Vagina (tissue), 2 donors: ENCODE measurements at regions not wholly inside any gene's neighbourhood (a gene's known extent, or its start where the extent isn't known, plus 50 kb on each side); places are given as distances from the start of the nearest gene placed in this dataset.

ENCODE experiments used
- POLR2A ChIP-seq, 2 donors: fragments of 450-650 bp; IDR thresholded peaks; one replicate each; pipeline ENCODE4 v1.6.1; 2017; ENCODE audit warnings: antibody characterized with exemption in 2 of 2, mild to moderate bottlenecking in 2 of 2, moderate library complexity in 2 of 2
- TF ChIP-seq, protein P1 (sequence below), 3 experiments: fragments of 450-650 bp in 2 of 3; fragments of 200-600 bp in 1 of 3; sonication (generic) in 1 of 3; IDR thresholded peaks; one replicate each; pipeline ENCODE4 v1.5.1; 2017 to 2019; ENCODE audit warnings: antibody characterized with exemption in 3 of 3, mild to moderate bottlenecking in 2 of 3, moderate library complexity in 2 of 3

DNA sequence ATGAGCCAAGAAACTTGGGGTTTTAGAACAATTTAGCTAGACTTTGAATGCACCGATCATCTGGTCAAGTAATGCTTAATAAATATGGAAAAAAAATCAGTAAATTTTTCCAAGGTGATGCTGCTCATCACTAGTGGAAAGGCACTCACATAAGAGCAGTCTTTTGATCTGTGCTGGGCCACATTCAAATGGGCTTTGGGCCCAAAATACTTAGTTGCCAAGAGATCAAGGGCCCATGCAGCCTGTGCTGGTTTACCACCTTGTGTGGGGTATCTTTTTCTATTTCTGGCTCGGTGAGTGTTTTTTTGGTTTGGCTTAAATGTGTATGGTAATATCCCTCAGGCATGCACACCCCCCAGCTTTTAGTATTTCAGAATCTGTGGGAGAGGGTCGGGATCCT is 943.2 kb downstream of the TMTC2 start:
- TF ChIP-seq, protein P1, sequence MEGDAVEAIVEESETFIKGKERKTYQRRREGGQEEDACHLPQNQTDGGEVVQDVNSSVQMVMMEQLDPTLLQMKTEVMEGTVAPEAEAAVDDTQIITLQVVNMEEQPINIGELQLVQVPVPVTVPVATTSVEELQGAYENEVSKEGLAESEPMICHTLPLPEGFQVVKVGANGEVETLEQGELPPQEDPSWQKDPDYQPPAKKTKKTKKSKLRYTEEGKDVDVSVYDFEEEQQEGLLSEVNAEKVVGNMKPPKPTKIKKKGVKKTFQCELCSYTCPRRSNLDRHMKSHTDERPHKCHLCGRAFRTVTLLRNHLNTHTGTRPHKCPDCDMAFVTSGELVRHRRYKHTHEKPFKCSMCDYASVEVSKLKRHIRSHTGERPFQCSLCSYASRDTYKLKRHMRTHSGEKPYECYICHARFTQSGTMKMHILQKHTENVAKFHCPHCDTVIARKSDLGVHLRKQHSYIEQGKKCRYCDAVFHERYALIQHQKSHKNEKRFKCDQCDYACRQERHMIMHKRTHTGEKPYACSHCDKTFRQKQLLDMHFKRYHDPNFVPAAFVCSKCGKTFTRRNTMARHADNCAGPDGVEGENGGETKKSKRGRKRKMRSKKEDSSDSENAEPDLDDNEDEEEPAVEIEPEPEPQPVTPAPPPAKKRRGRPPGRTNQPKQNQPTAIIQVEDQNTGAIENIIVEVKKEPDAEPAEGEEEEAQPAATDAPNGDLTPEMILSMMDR (IDR thresholded peaks at IDR 0.05), result no peak
- no peak for TF ChIP-seq POLR2A (IDR thresholded peaks at IDR 0.05)
